HG03135 (cell line): ENCODE measurements at regions not wholly inside any gene's neighbourhood (a gene's known extent, or its start where the extent isn't known, plus 50 kb on each side); places are given as distances from the start of the nearest gene placed in this dataset.
"Not testable (repeated sequence)": the region's sequence is repeated elsewhere in the genome, so short reads cannot be mapped to it uniquely, and the experiment has no call there.

ENCODE experiments used
- ATAC-seq: cut with Tn5 transposase; IDR thresholded peaks from one replicate; pipeline ENCODE4 v1.9.1; 2021; ENCODE audit warnings: mild to moderate bottlenecking, moderate library complexity; ENCODE audit not compliant: unreplicated experiment

- not testable (repeated sequence) for ATAC-seq
These were observed 105.3 kb upstream of the PZP start for GRCh38 chr12:9313479-9313878.

GRCh38 chr12:9312406-9313392, 104.5 kb upstream of the PZP start:
- ATAC-seq: not testable (repeated sequence)

GRCh38 chr12:9311454-9311853, 103.3 kb upstream of the PZP start:
- ATAC-seq: not testable (repeated sequence)

GRCh38 chr12:9310645-9311044, 102.5 kb upstream of the PZP start:
- not testable (repeated sequence) for ATAC-seq

- not testable (repeated sequence) for ATAC-seq
These were observed 101.6 kb upstream of the PZP start for GRCh38 chr12:9309749-9310148.

- not testable (repeated sequence) for ATAC-seq
These were observed 100.5 kb upstream of the PZP start for GRCh38 chr12:9308745-9309144.

- not testable (repeated sequence) for ATAC-seq
These were observed 100.0 kb upstream of the PZP start for GRCh38 chr12:9308163-9308562.

GRCh38 chr12:9307255-9307654, 99.1 kb upstream of the PZP start:
- ATAC-seq: not testable (repeated sequence)

GRCh38 chr12:9306004-9306403, 97.8 kb upstream of the PZP start:
- not testable (repeated sequence) for ATAC-seq

- ATAC-seq: not testable (repeated sequence)
These were observed 96.3 kb upstream of the PZP start for GRCh38 chr12:9304540-9304939.

GRCh38 chr12:9295872-9296271, 87.7 kb upstream of the PZP start:
- not testable (repeated sequence) for ATAC-seq

GRCh38 chr12:9294072-9294620, 86.0 kb upstream of the PZP start:
- not testable (repeated sequence) for ATAC-seq

GRCh38 chr12:9293391-9293790, 85.2 kb upstream of the PZP start:
- ATAC-seq: not testable (repeated sequence)

- not testable (repeated sequence) for ATAC-seq
These were observed 81.8 kb upstream of the PZP start for GRCh38 chr12:9289984-9290383.

GRCh38 chr12:9284724-9285123, 76.5 kb upstream of the PZP start:
- peak; percentile 17 for ATAC-seq

- ATAC-seq: peak; percentile 51
These were observed 76.0 kb upstream of the PZP start for GRCh38 chr12:9284197-9284596.

GRCh38 chr12:9283346-9284095, 75.3 kb upstream of the PZP start:
- ATAC-seq: peak; percentile 42

- ATAC-seq: no peak
These were observed 68.8 kb upstream of the PZP start for GRCh38 chr12:9276990-9277389.

GRCh38 chr12:9273276-9273675, 65.1 kb upstream of the PZP start:
- ATAC-seq: no peak

- ATAC-seq: no peak
These were observed 63.7 kb upstream of the PZP start for GRCh38 chr12:9271875-9272274.

GRCh38 chr12:9264546-9264945, 56.4 kb upstream of the PZP start:
- no peak for ATAC-seq
